Tibial nerve (tissue), 4 donors: ENCODE measurements at regions not wholly inside any gene's neighbourhood (a gene's known extent, or its start where the extent isn't known, plus 50 kb on each side); places are given as distances from the start of the nearest gene placed in this dataset.
A peak's percentile ranks its signal among the peaks of the same experiment; 100 is the strongest.

Source experiments
- DNase-seq, 2 donors: peaks; one replicate each; pipeline ENCODE4 v3.0.0-alpha.2; 2019; ENCODE audit warnings: low spot score in 2 of 2
- H3K27ac ChIP-seq, 4 donors: fragments of 200-600 bp; sonication (generic) in 3 of 4; one replicate each; pipeline ENCODE4 v1.5.1; 2017 to 2019; ENCODE audit warnings: mild to moderate bottlenecking in 1 of 4
- H3K27me3 ChIP-seq, 2 donors: fragments of 200-600 bp; sonication (generic) in 1 of 2; one replicate each; pipeline versions ENCODE4 v1.5.1 to v1.6.0; 2017 to 2019
- H3K36me3 ChIP-seq, 3 donors: fragments of 200-600 bp; sonication (generic); one replicate each; pipeline ENCODE4 v1.5.1; 2018 to 2019
- H3K4me1 ChIP-seq, 4 donors: fragments of 200-600 bp; sonication (generic) in 3 of 4; one replicate each; pipeline ENCODE4 v1.5.1; 2017 to 2019
- H3K4me3 ChIP-seq, 4 donors: fragments of 200-600 bp; sonication (generic) in 3 of 4; one replicate each; pipeline ENCODE4 v1.5.1; 2017 to 2019; ENCODE audit warnings: mild to moderate bottlenecking in 1 of 4, moderate library complexity in 1 of 4
- H3K9me3 ChIP-seq, 4 donors: fragments of 200-600 bp; sonication (generic) in 3 of 4; one replicate each; pipeline ENCODE4 v1.5.1; 2017 to 2019
- CTCF ChIP-seq, 5 experiments: fragments of 200-600 bp in 3 of 5; fragments of 450-650 bp in 2 of 5; sonication (generic) in 3 of 5; IDR thresholded peaks; one replicate each; pipeline ENCODE4 v1.5.1; 2016 to 2019; ENCODE audit warnings: antibody characterized with exemption in 5 of 5, mild to moderate bottlenecking in 3 of 5, moderate library complexity in 2 of 5
- EP300 ChIP-seq, 2 donors: sonication (generic); formaldehyde crosslinking; IDR thresholded peaks; one replicate each; pipeline ENCODE4 v1.6.1; 2017; ENCODE audit warnings: antibody characterized with exemption in 2 of 2, mild to moderate bottlenecking in 1 of 2
- POLR2A ChIP-seq, 2 donors: fragments of 450-650 bp; IDR thresholded peaks; one replicate each; pipeline ENCODE4 v1.6.1; 2017; ENCODE audit warnings: antibody characterized with exemption in 2 of 2, mild to moderate bottlenecking in 2 of 2, moderate library complexity in 2 of 2
- WGBS, 2 donors: methylation state at CpG; one replicate each; pipeline ENCODE4 v1.1.5; 2018; 5-methylcytosine and 5-hydroxymethylcytosine counted together

GRCh38 chr2:23243073-23243659 lies 141.8 kb upstream of the KLHL29 start:
- Histone ChIP-seq H3K27me3 (no peaks in the 10 kb centered on the region), H3K27ac (peak overlapping the region; percentile 14 to 86 (median 74)), H3K36me3 (no peaks in the 10 kb centered on the region), H3K4me1 (peaks cover 0 to 42% (median 19%) of the 10 kb centered on the region in 4 donors), H3K4me3 (no peak overlapping the region), H3K9me3 (no peaks in the 10 kb centered on the region)
- DNase-seq: no peak
- 25 to 34% methylated on average over 5 of the region's 5 CpGs for WGBS, 2 donors
- TF ChIP-seq POLR2A (IDR thresholded peaks at IDR 0.05): no peak
- no peak for TF ChIP-seq CTCF (IDR thresholded peaks at IDR 0.05)
- TF ChIP-seq EP300 (IDR thresholded peaks at IDR 0.05): peak in 1 of 2 donors; percentile 58

- H3K36me3 ChIP-seq: no peaks in the 10 kb centered on the region
- H3K27me3 ChIP-seq: no peaks in the 10 kb centered on the region
- peaks cover 0 to 50% (median 19%) of the 10 kb centered on the region in 4 donors for H3K4me1 ChIP-seq
- H3K9me3 ChIP-seq: no peaks in the 10 kb centered on the region
- peak overlapping the region in 3 of 4 donors; percentile 37 to 86 (median 85) for H3K27ac ChIP-seq
- H3K4me3 ChIP-seq: no peak overlapping the region
- 28 to 37% methylated on average over 1 of the region's 1 CpG for WGBS, 2 donors
- TF ChIP-seq POLR2A (IDR thresholded peaks at IDR 0.05) (no peak), EP300 (IDR thresholded peaks at IDR 0.05) (no peak), CTCF (IDR thresholded peaks at IDR 0.05) (no peak)
- DNase-seq: no peak
Measured at GRCh38 chr2:23244617-23245016, 140.4 kb upstream of the KLHL29 start.

GRCh38 chr2:23246992-23247683 lies 137.8 kb upstream of the KLHL29 start:
- WGBS, 2 donors: 65 to 75% methylated on average over 4 of the region's 4 CpGs
- Histone ChIP-seq H3K9me3 (no peaks in the 10 kb centered on the region), H3K27ac (no peak overlapping the region), H3K36me3 (no peaks in the 10 kb centered on the region), H3K4me3 (no peak overlapping the region), H3K4me1 (peaks cover 0 to 49% (median 15%) of the 10 kb centered on the region in 4 donors), H3K27me3 (no peaks in the 10 kb centered on the region)
- TF ChIP-seq CTCF (IDR thresholded peaks at IDR 0.05) (no peak), EP300 (IDR thresholded peaks at IDR 0.05) (no peak), POLR2A (IDR thresholded peaks at IDR 0.05) (no peak)
- no peak for DNase-seq

GRCh38 chr2:23248667-23249066 lies 136.3 kb upstream of the KLHL29 start:
- TF ChIP-seq EP300 (IDR thresholded peaks at IDR 0.05) (no peak), CTCF (IDR thresholded peaks at IDR 0.05) (no peak), POLR2A (IDR thresholded peaks at IDR 0.05) (no peak)

GRCh38 chr2:23249348-23249747 lies 135.6 kb upstream of the KLHL29 start:
- H3K27ac ChIP-seq: no peak overlapping the region
- H3K36me3 ChIP-seq: no peaks in the 10 kb centered on the region
- no peaks in the 10 kb centered on the region for H3K27me3 ChIP-seq
- TF ChIP-seq EP300 (IDR thresholded peaks at IDR 0.05) (peak in 1 of 2 donors; percentile 19), POLR2A (IDR thresholded peaks at IDR 0.05) (no peak)
- peak; percentile 37 to 46 for DNase-seq
- no peaks in the 10 kb centered on the region for H3K9me3 ChIP-seq
- H3K4me3 ChIP-seq: no peak overlapping the region
- 40 to 75% methylated on average over 5 of the region's 5 CpGs for WGBS, 2 donors
- H3K4me1 ChIP-seq: peaks cover 0 to 29% (median 7%) of the 10 kb centered on the region in 4 donors

More at GRCh38 chr2:23248667-23249066, 136.3 kb upstream of the KLHL29 start:
- H3K27me3 ChIP-seq: no peaks in the 10 kb centered on the region
- no peak overlapping the region for H3K4me3 ChIP-seq
- no peak overlapping the region for H3K27ac ChIP-seq
- no peaks in the 10 kb centered on the region for H3K9me3 ChIP-seq
- DNase-seq: no peak
- no peaks in the 10 kb centered on the region for H3K36me3 ChIP-seq
- peaks cover 0 to 34% (median 9%) of the 10 kb centered on the region in 4 donors for H3K4me1 ChIP-seq
- WGBS, 2 donors: 58 to 71% methylated on average over 1 of the region's 1 CpG
